ENCODE measurements at regions not wholly inside any gene's neighbourhood (a gene's known extent, or its start where the extent isn't known, plus 50 kb on each side); places are given as distances from the start of the nearest gene placed in this dataset.

DNA sequence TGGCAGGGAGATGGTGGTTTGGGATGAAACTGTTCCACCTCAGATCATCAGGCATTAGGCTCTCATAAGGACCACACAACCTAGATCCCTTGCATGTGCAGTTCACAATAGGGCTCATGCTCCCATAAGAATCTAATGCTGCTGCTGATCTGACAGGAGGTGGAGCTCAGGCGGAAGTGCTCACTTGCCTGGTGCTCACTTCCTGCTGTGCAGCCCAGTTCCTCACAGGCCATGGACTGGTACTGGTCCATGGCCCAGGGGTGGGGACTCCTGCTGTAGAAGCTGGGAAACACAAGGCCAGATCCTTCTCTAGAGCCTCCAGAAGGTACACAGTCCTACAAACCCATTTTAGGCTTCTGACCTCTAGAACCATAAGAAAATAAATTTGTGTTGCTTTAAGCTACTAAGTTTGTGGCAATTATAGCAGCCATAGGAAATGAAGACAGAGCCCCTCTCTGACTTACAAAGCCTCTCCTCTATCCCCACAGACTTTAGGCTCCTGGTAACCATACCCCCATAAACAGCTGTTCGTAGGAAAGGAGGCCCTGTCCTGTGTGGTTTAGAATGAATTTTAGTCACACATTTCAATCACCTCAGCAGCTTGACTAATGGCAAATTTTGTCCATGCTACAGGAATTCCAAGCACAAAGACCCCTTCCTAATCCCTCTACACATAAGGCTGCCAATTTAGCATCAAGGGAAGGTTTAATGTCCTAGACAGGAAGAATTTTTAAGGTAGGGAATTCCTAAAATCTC lies 206.1 kb upstream of the PHYHIPL start:
- no peak for DNase-seq (ENCODE audit: low spot score)

DNA sequence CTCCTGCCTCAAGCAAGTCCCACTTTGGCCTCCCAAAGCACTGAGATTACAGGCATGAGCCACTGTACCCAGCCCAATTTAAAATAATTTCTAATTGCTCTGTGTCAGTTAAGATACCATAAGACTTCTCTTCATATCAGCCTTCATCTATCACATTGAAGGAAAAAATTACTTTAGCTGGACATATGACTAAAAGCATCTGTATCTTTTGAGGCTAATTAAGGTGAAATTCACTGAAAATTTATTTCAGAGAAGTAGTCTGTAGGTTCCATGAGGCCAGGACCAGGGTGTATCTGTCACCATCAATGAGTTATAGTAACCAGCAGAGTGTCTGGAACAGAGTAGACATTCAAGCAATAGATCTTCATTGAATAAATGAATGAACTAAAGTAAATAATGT lies 205.2 kb upstream of the PHYHIPL start:
- DNase-seq (ENCODE audit: low spot score): no peak

DNA sequence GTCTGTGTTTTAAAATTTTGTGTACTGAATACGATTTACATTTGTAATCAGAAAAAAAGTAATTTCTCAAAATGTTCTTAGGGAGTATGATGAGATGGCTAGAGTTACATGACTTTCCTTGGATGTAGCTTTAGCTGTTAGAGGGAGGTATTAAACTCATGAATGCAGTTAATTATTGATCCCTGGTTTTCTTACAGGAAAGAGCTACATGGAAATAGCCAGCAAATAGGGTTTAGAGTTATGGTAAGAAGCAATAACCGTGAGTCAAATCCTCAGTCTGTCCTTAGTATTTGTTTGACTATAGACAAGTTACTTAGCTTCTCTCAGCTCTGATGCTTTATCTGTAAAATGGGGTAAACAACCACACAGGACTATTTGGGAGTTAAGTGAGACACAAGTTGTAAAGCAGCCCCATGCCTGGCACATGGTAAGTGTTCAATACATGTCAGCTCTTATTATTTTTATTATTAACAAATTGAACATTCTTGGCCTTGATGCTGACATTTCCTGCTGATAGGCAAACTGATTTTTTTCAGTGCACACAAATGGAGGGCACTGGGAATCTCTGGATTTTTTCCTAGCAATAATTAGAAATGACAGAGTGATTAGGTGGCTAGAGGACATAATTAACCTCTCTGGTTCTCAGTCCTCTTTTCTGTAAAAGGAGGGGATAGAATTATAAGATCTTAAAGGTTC lies 204.5 kb upstream of the PHYHIPL start:
- DNase-seq (ENCODE audit: low spot score): no peak

DNA sequence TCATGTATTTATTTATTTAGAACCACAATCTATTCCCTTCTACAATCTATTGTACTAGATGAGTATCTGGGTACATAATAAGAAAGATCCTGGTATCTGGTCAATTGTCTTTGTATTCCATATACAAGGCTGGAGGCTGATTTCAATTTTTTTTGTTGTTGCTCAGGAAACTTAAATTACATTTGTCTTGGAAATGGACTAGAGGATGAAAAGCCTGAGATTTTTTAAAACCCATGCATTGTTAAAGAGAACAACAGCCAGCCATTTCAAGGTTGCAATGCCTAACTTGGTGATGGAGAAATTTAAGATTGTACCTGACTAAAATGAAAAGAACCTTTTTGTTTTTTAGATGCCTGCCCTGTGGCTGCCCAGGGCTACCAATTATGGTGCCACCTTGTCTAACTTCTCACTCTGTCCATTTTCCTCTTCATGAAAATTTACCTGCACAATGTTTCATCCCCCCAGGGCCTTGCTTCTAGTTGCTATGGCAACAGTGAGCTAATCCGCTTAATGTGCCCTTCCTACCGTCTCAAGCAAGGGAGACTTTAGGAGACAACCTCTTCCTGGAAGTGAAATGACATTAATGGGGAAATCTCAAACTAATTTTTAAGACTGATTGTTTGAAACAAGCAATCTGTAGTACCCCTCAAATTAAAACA lies 203.7 kb upstream of the PHYHIPL start:
- no peak for DNase-seq (ENCODE audit: low spot score)

DNA sequence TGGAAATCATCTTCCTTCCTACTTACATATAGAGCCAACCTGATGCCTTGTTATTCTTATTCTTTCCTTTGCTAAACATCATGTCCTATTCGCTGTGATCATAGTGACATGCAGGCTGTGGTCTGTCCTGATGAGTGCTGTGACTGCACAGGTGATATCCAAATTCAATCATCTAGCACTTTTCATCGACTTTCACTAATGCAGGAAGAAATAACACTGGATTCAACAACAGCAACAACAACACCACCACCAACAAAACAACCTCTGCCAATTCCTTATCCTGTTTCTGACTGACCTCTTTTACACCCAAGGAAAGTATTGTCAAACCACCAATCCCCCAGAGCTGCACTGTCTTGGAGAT lies 203.2 kb upstream of the PHYHIPL start:
- no peak for DNase-seq (ENCODE audit: low spot score)

DNA sequence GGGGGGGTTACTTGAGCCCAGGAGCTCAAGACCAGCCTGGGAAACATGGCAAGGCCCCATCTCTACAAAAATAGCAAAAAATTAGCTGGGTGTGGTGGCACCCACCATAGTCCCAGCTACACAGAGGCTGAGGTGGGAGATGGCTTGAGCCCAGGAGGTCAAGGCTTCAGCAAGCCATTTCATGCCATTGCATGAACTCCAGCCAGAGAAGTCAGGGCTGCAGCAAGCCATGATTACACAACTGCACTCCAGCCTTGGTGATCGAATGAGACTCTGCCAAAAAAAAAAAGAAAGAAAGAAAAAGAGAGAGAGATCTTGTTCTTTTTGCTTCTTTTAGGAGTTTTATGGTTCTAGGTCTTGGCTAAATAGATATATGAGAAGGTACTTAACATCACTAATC lies 200.2 kb upstream of the PHYHIPL start:
- no peak for DNase-seq (ENCODE audit: low spot score)

DNA sequence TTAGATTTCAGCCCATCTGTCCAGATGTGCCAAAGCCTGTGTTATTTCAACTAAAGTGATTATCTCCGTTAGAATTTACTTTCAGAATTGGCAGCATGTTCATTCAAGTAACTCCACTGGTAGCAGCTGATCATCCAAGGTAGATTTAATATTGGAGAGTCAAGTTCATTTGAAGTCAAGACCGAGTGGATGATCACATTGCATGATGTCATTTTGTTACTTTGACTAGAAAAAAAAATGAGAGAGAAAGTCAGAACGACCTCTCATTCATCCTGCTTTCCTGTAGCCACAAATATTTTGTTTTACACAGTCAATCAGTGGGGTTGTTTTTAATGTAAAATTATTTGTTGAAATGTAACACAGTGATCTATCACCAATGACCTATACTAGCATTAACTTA lies 196.7 kb upstream of the PHYHIPL start:
- DNase-seq (ENCODE audit: low spot score): no peak

DNA sequence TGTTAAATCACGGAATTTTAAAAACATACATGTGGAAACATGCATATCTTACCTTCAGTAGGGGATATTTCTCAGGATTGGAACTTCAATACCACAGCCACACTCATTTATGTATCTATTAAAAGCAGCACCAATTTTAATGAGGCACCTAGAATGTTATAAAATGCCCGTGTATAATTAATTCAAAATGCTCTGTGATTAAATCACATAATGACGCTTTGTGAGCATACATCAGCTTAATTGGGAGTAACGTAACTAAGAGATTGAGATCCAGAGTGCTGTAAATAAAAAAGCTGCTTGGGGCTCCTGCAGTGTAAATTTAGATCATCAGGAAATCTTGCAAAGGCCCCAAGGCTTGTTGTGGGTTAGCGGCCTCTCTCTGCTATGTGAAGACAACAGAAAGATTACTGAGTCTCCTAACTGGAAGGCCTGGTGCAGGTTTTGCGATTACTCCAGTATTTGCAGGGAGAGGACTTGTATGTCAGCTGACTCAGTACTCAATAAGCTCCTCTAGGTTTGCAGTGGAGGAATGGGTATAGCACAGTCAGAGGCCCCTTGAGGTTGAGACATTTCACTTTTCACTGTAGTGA lies 195.5 kb upstream of the PHYHIPL start:
- DNase-seq (ENCODE audit: low spot score): no peak

DNA sequence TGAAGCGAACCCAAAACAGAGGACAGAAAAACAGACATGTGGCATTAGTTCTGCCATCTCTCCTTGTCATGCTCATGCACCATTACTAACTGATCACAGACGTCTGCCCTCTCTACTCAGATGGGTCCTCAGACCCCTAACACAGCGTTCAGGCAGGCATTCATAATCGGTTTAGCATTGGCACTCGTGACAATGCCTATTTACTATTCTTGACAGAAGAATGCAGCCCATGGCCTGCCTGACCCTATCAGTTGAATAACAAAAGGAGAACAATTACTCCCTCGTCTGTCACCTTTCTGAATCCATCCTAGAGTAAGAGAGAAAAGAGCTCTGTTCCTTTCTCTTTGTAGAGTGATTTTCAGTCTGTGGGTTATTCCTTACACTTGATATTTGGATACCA lies 194.6 kb upstream of the PHYHIPL start:
- no peak for DNase-seq (ENCODE audit: low spot score)

DNA sequence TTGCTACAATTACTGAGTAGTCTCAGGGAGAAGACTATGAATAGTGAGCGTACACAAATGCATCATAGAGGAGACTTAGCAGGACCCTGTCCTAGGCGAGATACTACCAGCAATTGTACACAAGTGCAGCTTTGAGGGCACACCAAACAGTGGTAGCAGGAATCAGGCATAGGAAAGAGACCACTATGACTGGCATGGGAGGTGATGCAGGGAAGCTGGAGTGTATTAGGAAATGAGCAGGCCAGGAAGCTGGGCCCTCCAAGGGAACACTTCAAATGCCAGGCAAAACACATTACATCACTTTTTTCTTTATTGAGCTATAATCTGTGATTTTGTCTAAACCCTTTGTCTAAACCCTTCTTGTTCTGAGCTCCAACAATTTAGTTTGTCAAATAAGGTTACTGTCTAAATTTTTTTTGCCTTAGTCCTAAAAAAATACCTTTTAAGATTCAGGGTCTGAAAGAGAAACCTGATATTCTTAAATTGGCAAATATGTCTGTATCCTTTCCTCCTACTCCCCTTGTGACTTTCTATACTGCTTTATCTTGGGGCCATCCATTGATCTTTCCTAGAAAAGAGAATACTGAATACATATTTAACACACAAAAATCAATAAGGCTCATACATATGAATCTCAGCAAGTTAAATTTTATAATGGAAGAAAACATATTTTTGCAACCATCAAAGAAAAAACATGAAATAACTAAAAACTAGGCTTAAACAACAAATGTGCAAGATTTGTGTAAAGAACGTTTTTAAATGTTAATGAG lies 193.8 kb upstream of the PHYHIPL start:
- DNase-seq (ENCODE audit: low spot score): no peak

DNA sequence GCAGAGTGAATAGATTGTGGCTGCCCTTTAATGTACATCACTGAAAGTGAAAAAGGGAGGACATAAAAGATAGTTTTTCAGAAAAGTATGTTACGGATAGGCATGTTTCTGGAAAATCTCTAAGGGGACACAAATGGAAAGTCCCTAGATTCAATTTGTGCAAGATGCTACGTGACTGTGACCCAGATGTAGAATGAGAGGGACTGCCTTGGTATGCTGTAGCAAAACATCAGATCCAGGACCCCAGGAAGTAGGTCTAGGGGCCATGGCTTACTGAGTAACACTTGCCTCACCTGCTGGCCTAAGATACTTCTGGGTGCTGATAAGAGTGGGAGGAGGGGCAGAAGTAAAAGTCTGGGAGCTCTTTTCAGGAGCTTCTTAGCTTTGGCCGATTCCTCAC lies 191.2 kb upstream of the PHYHIPL start:
- DNase-seq (ENCODE audit: low spot score): no peak

DNA sequence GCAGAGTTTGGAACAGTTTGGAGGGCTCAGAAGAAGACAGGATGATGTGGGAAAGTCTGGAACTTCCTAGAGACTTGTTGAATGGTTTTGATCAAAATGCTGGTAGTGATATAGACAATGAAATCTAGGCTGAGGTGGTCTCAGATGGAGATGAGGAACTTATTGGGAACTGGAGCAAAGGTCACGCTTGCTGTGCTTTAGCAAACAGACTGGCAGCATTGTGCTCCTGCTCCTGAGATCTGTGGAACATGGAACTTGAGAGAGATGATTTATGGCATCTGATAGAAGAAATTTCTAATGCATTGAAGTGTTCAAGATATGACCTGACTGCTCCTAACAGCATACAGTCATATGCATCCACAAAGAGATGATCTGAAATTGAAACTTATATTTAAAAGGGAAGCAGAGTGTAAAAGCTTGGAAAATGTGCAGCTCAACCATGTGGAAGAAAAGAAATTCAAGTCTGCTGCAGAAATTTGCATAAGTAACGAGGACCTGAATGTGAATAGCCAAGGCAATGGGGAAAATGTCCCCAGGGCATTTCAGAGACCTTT lies 186.9 kb upstream of the PHYHIPL start:
- no peak for DNase-seq (ENCODE audit: low spot score)

DNA sequence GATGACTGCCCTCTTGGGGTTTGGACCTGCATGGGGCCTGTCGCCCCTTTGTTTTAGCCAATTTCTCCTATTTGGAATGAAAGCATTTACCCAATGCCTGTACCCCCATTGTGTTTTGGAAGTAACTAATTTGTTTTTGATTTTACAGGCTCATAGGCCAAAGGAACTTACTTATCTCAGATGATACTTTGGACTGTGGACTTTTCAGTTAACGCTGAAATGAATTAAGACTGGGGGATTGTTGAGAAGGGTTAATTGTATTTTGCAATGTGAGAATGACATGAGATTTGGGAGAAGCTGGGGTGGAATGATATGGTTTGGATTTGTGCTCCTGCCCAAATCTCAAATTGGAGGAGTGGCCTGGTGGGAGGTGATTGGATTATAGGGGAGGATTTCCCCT lies 185.8 kb upstream of the PHYHIPL start:
- DNase-seq (ENCODE audit: low spot score): no peak

DNA sequence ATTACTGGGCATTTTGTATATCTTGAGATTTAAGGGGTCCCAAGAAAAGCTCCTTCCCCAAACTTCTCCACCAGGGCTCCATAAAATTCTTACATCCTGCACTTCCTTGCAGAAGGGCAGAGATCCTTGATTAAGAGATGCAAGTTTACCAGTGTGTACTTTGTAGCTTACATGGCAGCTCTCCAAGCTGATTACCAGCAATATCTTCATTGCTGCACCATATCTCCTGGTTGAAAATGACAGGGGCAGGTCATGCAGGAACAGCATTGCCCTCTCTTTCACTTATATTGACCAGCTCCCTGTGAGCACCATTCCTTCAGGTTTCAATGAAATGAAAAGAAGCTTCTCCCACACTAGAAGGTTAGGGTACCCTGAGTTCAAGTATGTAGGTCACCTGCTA lies 184.6 kb upstream of the PHYHIPL start:
- DNase-seq (ENCODE audit: low spot score): no peak

DNA sequence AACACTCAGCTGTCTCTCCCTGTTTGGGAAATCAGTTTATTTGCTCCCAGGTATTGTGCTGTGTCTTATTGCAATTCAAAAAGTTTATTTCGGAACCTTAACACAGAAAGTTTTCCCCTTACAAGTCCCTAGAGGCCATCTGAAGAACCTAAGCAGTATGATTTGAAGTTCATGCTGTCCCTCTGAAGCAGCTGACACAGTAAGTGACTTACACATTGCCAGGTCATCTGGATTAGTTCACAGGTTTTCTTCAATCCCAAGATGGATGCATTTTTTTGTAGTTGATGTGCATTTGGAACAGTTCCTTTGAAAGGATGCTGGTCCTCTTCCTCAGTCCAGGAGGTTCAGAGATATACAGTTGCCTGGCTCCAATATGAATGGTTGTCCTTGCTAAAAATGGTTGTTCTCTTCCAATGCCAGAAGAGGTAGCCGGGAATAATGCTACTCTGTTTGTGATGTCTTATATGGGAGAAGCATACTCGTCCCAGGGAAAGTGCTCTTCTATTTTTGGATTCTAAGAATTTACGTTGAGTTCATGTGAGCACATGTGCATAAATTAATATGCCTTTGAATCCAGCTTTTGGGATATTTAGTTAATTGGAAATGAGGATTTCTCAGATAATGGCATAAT lies 183.5 kb upstream of the PHYHIPL start:
- no peak for DNase-seq (ENCODE audit: low spot score)

DNA sequence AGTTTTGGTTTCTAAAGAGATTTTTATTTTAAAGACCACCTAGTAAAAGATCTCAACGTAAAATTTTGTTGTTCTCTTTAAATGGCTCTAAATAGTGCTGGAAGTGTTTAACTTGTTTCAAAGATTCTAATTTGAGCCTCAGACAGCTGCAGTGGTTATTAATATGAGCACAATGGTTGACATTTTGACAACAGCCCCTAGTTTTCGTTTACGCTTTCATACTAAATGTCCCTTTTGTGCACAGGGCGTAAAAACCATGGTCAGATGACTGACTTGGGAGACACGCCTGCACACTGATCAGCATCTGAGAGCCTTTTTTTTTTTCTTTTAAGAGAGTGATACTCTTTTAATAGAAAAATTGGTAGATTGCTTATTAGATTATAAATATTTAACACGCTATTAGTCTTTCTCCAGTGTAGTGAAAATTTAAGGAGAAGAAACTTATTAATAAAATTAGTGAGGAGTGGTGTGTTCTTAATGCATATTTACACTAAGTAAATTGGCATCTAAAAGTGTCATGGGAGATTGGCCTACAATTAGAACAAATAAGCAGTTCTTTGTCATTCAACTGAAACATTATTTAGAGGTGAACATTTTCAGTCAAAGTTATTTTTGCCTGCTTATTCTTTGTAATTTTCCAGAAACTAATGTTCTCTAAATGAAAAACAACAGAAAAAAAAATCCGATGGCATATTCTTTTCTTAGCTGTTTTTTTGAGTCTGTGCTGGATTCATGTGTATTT lies 182.8 kb upstream of the PHYHIPL start:
- DNase-seq (ENCODE audit: low spot score): no peak

DNA sequence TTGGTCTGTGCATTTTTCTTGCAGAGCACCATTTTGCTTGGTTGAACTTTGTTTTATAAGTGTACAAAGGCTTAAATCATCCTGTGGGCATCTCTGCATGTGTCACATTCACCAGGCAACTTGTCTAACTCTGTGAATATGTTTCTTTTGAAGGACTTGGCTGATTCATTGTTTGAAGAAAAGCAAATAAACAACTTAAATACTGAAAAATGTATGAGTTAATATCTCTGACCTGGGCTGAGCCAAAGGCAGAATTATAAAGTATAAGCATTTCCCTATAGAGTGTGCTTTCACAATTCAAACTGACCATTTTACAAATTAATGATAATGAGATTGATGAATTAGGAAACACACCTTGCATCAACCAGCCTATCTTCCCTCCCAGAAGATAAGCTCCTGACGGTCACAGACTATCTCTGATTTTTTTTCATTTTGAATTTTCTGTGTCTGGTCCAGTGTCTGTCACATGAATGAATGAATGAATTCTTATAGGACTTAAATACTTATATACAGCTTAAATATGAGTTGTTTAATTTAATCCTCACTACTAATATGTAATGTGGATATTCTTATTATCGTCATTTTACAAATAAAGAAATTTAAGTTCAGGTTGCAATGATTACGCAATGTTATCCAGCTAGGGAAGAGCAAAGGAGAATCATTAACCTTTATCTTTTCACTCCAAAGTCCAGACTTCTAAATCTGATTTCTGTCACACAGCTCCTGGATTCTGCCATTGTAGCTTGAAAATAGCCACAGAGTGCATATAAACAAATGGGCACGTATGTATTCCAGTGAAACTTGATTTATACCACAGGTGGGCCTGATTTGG lies 182.0 kb upstream of the PHYHIPL start:
- DNase-seq (ENCODE audit: low spot score): no peak

DNA sequence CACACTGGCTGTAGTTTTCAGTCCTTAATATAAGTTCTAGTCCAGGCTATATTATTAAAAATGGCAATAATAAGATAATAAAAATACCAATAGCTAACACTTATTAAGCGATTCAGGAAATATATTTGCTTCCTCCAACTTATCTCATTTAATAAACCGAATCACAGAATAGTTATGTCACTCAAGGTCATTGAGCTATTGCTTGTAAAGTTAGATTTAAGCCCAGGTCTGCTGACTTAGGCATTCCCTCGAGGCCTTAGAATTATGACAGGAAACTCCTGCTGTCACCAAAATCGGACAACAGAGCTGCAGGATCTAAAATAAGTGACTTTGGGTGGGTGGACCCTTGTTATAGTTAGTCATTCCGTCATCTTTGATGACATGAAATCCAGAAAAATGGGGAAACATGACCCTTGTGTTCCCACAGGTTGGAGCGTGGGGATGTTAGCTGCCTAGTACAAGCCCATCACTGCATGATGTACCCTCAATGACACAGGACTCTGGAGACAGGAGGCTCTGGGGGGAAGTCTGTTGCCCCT lies 181.3 kb upstream of the PHYHIPL start:
- DNase-seq (ENCODE audit: low spot score): no peak

DNA sequence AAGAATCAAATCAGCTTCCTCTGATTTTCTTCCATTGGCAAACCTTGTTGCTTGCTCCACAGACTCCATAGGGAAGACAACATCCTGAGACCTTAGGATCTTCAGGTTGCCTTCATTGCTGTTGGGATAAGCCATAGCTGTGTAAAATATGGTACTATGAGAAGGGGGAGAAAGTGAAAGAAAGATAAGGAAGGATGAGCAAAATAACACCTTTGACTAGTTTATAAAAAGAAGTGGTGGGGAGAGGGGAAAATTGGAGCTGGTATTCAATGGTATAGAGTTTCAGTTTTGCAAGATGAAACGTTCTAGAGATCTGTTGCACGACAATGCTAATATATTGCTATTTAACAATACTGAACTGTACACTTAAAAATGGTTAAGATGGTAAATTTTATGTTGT lies 180.4 kb upstream of the PHYHIPL start:
- no peak for DNase-seq (ENCODE audit: low spot score)

DNA sequence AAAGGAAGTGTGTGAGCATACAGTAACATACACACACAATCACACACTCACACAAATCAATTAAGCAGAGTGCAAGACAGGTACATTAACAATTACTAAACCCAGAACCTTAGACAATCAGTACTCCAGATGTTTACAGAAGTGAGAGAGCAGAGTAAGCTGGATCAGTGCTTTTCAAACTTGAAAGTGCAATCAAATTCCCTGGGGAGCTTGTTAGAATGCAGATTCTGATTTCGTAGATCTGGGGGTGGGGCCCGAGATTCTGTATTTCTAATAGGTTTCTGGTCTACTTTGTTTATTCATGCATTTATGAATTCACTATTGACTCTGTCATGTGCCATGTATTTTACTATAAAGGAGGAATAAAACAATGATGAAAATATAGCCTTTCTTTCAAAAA lies 179.6 kb upstream of the PHYHIPL start:
- DNase-seq (ENCODE audit: low spot score): no peak

Data from left forelimb (tissue), 1 donor.